SH-SY5Y (cell line): ENCODE measurements at regions not wholly inside any gene's neighbourhood (a gene's known extent, or its start where the extent isn't known, plus 50 kb on each side); places are given as distances from the start of the nearest gene placed in this dataset.

Experiments used
- GATA2 ChIP-seq: IDR thresholded peaks from 2 replicates; pipeline ENCODE4 v1.6.1; 2011; ENCODE audit warnings: mild to moderate bottlenecking, low read depth, low read length
- GATA3 ChIP-seq: IDR thresholded peaks from 2 replicates; pipeline ENCODE4 v1.6.1; 2011; ENCODE audit warnings: low read depth, mild to moderate bottlenecking, low read length, moderate library complexity

DNA sequence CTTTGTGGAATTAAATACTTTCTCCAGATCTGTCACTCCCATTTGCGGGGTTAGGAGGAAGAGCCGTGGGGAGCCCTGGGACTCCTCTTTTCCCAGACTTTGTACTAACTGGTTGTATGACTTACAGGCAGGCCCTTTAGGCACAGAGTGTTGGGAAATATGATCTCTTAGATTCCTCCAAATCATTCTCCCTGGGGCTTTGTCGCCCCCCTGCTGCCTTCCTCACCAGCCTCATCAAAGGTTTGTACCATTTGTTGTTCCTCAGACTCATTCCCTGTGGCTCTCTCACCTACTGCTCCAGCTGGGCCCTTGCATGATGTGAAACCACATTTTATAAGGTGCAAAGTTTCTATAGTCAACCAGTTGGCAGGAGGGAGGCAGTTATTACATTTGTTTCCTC is 56.4 kb downstream of the CRYGS start:
- TF ChIP-seq GATA3 (no peak), GATA2 (no peak)

- TF ChIP-seq GATA3 (no peak), GATA2 (no peak)
Observed at GRCh38 chr3:186487037-186487436, 57.1 kb downstream of the CRYGS start.

GRCh38 chr3:186483611-186484340 is 60.4 kb downstream of the CRYGS start:
- TF ChIP-seq GATA3: no peak
- no peak for TF ChIP-seq GATA2

GRCh38 chr3:186481526-186481925 is 62.7 kb downstream of the CRYGS start:
- TF ChIP-seq GATA3: no peak
- no peak for TF ChIP-seq GATA2

- TF ChIP-seq GATA2: no peak
- no peak for TF ChIP-seq GATA3
Observed at GRCh38 chr3:186477876-186478275, 66.3 kb downstream of the CRYGS start.

DNA sequence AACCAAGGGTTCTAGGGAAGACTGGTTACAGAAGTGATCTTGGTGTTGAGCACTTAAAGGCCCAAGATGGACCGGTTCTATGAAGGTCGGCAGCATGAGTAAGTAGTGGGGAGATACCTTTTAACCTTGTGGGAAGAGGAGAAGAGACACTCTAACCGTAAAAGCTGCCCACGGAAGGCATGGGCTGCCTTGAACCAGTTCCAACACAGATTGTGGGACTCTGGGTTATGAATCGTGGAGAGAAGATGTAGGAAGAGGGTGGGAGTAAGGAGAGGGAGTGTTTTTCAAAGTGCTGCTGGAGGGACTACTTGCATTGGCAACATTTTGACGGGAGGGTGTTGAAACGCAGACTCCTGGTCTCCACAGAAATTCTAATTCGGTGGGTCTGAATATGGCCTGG is 67.1 kb downstream of the CRYGS start:
- TF ChIP-seq GATA2: no peak
- TF ChIP-seq GATA3: no peak

DNA sequence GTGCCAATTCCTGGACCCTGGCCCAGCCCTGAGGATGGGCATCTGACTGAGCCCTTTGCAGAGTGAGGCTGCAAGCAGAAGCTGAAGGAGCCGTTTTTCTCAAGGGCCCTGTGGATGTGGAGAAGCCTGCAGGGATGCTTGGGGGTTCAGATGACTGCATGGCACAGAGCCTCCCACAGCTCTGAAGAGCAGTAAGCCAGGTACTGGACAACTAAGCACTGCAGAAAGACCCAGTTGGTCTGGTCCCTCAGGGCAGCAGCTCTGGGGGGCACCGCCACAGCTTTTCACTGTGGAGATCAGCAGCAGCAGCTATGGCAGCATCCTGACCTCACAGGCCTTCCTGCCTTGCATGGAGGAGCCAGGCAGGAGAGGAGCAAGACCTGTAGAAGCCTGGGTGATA is 67.6 kb downstream of the CRYGS start:
- TF ChIP-seq GATA2: no peak
- no peak for TF ChIP-seq GATA3

- TF ChIP-seq GATA3 (0 out of 2 replicates have a peak, but pooled peaks have one; percentile 47), GATA2 (peak; percentile 93)
Observed at GRCh38 chr3:186476044-186476468, 68.1 kb downstream of the CRYGS start.

GRCh38 chr3:186473166-186473565 is 71.0 kb downstream of the CRYGS start:
- TF ChIP-seq GATA2 (no peak), GATA3 (no peak)

DNA sequence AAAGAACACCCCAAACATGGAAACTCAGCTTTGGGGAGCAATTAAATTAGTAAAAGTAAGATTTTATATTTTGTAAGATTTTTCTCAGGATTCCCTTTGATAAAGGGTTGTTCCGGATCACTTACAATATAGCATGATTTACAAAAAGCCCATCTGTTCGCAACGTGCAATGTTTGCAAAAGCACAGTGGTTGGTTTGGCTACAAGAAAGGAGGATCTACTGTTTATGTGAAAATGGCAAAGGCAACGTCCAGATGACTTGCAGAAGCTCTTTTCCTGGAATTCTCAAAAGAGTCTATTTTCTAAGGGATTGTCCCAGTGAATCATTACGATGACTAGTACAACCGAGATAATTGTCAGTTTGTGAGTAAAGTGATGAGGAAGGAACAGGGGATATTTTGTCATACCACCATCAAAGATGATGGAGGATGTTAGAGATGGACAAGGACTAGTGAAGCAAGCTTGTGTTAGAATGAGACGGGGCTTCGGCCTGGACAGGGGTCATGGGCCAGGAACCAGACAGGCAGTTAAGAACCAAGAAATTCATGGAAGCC is 71.6 kb downstream of the CRYGS start:
- no peak for TF ChIP-seq GATA2
- TF ChIP-seq GATA3: no peak

DNA sequence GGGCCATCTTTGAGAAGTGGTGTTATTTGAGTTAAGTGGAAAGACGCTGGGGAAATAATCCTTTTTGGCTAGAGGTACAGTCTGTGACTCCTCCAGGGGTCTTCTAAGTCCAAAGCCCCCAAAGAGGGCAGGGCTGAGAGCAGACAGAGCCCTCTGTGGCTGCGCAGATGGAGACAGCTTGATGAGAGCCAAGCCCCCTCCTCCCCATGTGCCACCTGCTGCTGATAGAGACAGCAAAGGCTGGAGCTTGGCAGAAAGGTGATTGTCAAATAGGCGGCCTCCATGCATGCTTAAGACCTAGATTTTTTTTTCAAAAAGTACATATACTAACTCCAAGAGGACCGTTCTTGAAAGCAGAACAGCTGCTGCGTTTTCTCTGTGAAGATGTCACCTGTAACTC is 72.4 kb downstream of the CRYGS start:
- TF ChIP-seq GATA2 (no peak), GATA3 (no peak)

- TF ChIP-seq GATA3 (no peak), GATA2 (no peak)
Observed at GRCh38 chr3:186469525-186469924, 74.7 kb downstream of the CRYGS start.

DNA sequence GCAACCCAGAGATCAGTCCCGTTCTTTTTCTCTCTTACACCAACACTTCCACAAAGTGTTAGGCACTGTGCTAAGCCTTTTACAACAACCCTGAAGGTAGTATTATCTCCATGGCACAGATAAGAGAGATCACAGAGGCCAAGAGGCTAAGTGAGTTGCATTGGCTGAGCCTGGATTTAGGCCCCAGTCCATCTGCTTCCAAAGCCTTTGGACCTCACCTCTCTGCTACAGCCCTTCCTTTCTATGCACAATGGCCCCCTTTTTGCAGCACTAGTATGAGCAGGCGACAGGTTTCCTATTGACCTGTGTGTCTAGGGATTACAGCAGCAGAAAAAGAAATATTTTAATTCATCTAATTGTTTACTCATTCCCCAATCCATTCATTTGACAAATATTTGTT is 76.2 kb downstream of the CRYGS start:
- TF ChIP-seq GATA2 (no peak), GATA3 (no peak)

GRCh38 chr3:186466391-186466974 is 77.7 kb downstream of the CRYGS start:
- TF ChIP-seq GATA2 (no peak), GATA3 (no peak)

- TF ChIP-seq GATA2 (no peak), GATA3 (no peak)
Observed at GRCh38 chr3:186465508-186465907, 78.7 kb downstream of the CRYGS start.

DNA sequence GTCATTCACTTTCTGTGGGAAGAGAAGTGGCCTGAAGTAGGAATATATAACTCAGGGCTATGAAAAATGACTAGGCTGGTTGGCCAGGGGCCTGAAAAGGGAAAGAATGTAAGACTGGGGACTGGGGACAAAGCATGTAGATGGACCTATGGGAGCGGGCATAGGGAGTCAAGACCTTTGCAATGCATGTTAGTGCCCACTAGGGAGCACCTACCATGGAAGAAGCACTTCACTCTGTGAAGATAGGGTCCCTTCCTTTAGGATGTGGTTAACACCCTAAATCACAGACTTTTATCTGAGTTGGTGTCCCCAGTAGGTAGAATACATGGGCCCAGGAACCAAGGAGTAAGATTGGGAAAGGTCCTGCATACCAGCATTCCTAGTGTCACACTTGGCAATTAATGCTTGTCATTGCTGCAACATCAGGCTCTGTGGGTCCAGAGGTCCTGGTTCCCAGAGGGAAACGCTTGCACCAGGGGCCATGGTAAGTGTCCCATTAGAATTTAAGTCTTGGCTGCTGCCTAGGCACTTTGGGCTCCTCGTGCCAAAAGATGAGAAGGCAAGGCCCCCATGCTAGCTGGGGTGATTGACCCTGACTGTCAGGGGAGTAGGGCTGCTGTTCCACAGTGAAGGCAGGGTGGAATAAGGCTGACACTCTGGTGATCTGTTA is 79.6 kb downstream of the CRYGS start:
- TF ChIP-seq GATA3 (no peak), GATA2 (no peak)
